Astrocyte of the cerebellum (primary cell): ENCODE measurements at regions not wholly inside any gene's neighbourhood (a gene's known extent, or its start where the extent isn't known, plus 50 kb on each side); places are given as distances from the start of the nearest gene placed in this dataset.

Experiments
- DNase-seq: peaks from one replicate; pipeline ENCODE4 v3.0.0-alpha.2; 2011; ENCODE audit warnings: low read depth
- H3K4me3 ChIP-seq: 2 replicates; pipeline ENCODE4 v1.5.1; 2011; ENCODE audit warnings: mild to moderate bottlenecking, low read depth, low read length, moderate library complexity
- in situ Hi-C: cut with HindIII; loops from 2 replicates; pipeline ENCODE4 v1.10.0; 2017; ENCODE audit warnings: low sequenced_read_pairs
- TF ChIP-seq, protein P1 (sequence below): IDR thresholded peaks from 2 replicates; pipeline ENCODE4 v1.5.1; 2012; ENCODE audit warnings: low read length, low read depth, moderate library complexity, mild to moderate bottlenecking; ENCODE audit errors: missing control alignments

DNA sequence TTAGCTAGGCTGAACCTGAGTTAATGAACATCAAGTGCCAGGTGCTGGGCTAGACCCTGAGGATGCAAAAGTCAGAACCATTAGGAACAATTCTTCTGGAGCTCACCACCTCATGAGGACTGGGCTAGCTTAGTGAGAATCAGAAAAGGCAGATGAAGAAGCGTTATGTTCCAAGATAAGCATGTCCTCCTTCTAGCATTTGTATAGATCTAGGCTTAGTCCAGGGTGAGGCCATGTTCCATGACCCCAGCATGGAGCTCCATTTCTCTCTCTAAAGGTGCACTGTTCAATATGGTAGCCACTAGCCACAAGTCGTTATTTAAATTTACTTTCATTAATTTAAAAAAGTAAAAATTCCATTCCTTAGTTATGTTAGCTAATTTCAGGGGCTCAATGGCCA is 365.3 kb upstream of the CCL2 start:
- no peak for DNase-seq
- H3K4me3 ChIP-seq: no peak overlapping the region
- TF ChIP-seq, protein P1, sequence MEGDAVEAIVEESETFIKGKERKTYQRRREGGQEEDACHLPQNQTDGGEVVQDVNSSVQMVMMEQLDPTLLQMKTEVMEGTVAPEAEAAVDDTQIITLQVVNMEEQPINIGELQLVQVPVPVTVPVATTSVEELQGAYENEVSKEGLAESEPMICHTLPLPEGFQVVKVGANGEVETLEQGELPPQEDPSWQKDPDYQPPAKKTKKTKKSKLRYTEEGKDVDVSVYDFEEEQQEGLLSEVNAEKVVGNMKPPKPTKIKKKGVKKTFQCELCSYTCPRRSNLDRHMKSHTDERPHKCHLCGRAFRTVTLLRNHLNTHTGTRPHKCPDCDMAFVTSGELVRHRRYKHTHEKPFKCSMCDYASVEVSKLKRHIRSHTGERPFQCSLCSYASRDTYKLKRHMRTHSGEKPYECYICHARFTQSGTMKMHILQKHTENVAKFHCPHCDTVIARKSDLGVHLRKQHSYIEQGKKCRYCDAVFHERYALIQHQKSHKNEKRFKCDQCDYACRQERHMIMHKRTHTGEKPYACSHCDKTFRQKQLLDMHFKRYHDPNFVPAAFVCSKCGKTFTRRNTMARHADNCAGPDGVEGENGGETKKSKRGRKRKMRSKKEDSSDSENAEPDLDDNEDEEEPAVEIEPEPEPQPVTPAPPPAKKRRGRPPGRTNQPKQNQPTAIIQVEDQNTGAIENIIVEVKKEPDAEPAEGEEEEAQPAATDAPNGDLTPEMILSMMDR: no peak
- in situ Hi-C loops: no loop called here

DNA sequence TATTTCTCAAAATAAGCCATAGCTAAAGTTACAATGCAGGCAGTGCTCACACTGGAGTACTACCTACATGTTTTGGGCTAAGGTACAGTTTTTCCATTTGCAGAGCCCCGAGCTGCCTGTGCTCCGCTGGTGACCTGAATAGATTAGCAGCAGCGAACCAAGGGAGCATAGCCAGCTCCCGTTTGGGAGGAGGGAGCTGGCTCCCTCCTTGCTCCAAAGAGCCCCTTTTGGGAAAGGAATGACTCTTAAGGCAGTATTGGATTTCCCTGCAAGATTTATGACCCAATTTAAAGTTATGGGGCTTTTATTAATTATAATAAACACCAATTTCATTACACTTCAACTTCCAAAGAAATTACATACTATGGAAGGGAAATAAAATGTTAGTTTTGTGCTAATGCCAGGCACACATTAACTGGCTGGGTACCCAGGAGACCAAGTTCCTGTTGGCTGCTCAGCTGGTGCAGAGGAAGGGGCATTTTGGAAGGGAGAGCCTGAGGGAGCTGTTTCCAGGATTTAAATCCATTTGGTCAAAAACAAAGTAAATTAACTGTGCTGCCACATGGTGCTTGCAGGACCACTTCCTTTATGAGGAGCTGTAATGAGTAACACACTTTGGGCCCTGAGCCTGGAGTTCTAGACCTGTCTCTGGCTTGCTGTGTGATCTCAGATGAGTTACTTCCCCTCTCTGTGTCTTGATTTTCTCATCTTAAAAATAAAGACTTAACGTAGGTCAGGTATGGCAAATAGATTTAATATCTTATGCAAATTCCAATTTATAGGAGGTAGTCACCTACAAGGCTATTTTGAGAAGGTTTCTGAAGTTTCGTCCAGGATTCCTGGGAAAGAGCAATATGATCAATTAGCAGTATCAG is 362.1 kb upstream of the CCL2 start:
- H3K4me3 ChIP-seq: no peak overlapping the region
- DNase-seq: no peak
- in situ Hi-C loops: no loop called here
- TF ChIP-seq, protein P1: no peak

GRCh38 chr17:33895491-33895890 is 359.6 kb upstream of the CCL2 start:
- TF ChIP-seq, protein P1: no peak
- H3K4me3 ChIP-seq: no peak overlapping the region
- in situ Hi-C loops: no loop called here
- no peak for DNase-seq

DNA sequence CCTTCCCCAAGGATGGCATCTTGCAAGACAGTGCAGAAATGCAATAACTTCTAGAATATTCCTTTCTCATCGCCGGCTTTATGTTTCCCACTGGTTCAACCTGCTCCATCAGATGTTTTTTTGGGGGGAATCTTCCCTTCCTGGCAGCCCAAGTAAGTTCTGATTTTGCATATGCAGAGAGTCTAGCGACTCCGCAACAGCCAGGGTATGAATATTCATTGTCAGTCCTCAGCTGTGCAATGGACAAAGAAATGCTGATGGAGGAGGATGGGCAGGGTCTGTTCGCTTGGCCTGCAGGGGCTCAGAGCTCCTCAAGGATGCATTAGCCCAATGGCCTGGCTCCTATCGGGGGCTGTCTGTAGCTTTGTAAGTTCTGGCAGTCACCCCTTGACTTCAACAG is 358.8 kb upstream of the CCL2 start:
- no peak overlapping the region for H3K4me3 ChIP-seq
- TF ChIP-seq, protein P1: no peak
- in situ Hi-C loops: no loop called here
- DNase-seq: no peak

- TF ChIP-seq, protein P1: no peak
- in situ Hi-C loops: no loop called here
- no peak overlapping the region for H3K4me3 ChIP-seq
- DNase-seq: no peak
Observed at GRCh38 chr17:33901085-33901484, 354.0 kb upstream of the CCL2 start.

GRCh38 chr17:33902901-33903449 is 352.1 kb upstream of the CCL2 start:
- H3K4me3 ChIP-seq: no peak overlapping the region
- in situ Hi-C loops: no loop called here
- TF ChIP-seq, protein P1: no peak
- DNase-seq: no peak
